GM23338 (cell line): ENCODE measurements at regions not wholly inside any gene's neighbourhood (a gene's known extent, or its start where the extent isn't known, plus 50 kb on each side); places are given as distances from the start of the nearest gene placed in this dataset.

Experiments
- ATAC-seq: fragments of 200-7000 bp; cut with Tn5 transposase; 3 replicates; pipeline ENCODE4 v1.9.1; 2020
- DNase-seq: peaks from one replicate; pipeline ENCODE4 v3.0.0-alpha.2; 2015; ENCODE audit warnings: low spot score
- H2AFZ ChIP-seq: fragments of 200-600 bp; sonication (generic); 2 replicates; pipeline ENCODE4 v1.8.0; 2016; ENCODE audit warnings: antibody characterized with exemption, mild to moderate bottlenecking, moderate library complexity
- H3F3A ChIP-seq: fragments of 200-600 bp; sonication (generic); replicated peaks from 2 replicates; pipeline ENCODE4 v1.8.0; 2017; ENCODE audit warnings: antibody characterized with exemption, mixed run types, low read depth
- H3K27ac ChIP-seq: fragments of 200-600 bp; sonication (generic); 2 replicates; pipeline ENCODE4 v1.6.1; 2016; ENCODE audit warnings: low read depth
- H3K27me3 ChIP-seq: fragments of 200-600 bp; sonication (generic); 2 replicates; pipeline ENCODE4 v1.8.0; 2016; ENCODE audit warnings: mild to moderate bottlenecking, mixed run types, moderate library complexity; ENCODE audit not compliant: insufficient read depth
- H3K36me3 ChIP-seq: fragments of 200-600 bp; sonication (generic); 2 replicates; pipeline ENCODE4 v1.8.0; 2016; ENCODE audit warnings: mild to moderate bottlenecking; ENCODE audit not compliant: insufficient read depth
- H3K4me1 ChIP-seq: fragments of 200-600 bp; sonication (generic); 2 replicates; pipeline ENCODE4 v1.8.0; 2016; ENCODE audit warnings: mild to moderate bottlenecking, moderate library complexity; ENCODE audit not compliant: insufficient read depth
- H3K4me2 ChIP-seq: fragments of 200-600 bp; sonication (generic); 2 replicates; pipeline ENCODE4 v1.7.1; 2017; ENCODE audit warnings: mixed run types
- H3K4me3 ChIP-seq: fragments of 200-600 bp; sonication (generic); 2 replicates; pipeline ENCODE4 v1.6.1; 2016; ENCODE audit warnings: mixed run types
- H3K79me2 ChIP-seq: fragments of 200-600 bp; sonication (generic); replicated peaks from 2 replicates; pipeline ENCODE4 v1.8.0; 2017; ENCODE audit warnings: mild to moderate bottlenecking; ENCODE audit not compliant: insufficient read depth
- H3K9me2 ChIP-seq: fragments of 200-600 bp; sonication (generic); 2 replicates; pipeline ENCODE4 v1.8.0; 2017; ENCODE audit not compliant: insufficient read depth
- H4K20me1 ChIP-seq: fragments of 200-600 bp; sonication (generic); replicated peaks from 2 replicates; pipeline ENCODE4 v1.8.0; 2017; ENCODE audit warnings: mild to moderate bottlenecking; ENCODE audit not compliant: insufficient read depth
- H3K27ac Mint-ChIP-seq: 2 replicates; pipeline ENCODE4 v1.8.0; 2020; ENCODE audit warnings: inconsistent platforms, mild to moderate bottlenecking, moderate library complexity, mixed read lengths
- H3K27me3 Mint-ChIP-seq: 3 replicates; pipeline ENCODE4 v1.8.0; 2022; ENCODE audit warnings: low read depth, mild to moderate bottlenecking, moderate library complexity, mixed read lengths, inconsistent platforms; ENCODE audit not compliant: insufficient read depth, poor library complexity
- H3K36me3 Mint-ChIP-seq: 3 replicates; pipeline ENCODE4 v1.8.0; 2021; ENCODE audit warnings: low read depth, mild to moderate bottlenecking, inconsistent platforms, moderate library complexity, mixed read lengths
- H3K4me1 Mint-ChIP-seq: 3 replicates; pipeline ENCODE4 v1.8.0; 2020; ENCODE audit warnings: mild to moderate bottlenecking, inconsistent platforms, mixed read lengths
- H3K4me3 Mint-ChIP-seq: 3 replicates; pipeline ENCODE4 v1.8.0; 2021; ENCODE audit warnings: moderate library complexity, mild to moderate bottlenecking, inconsistent platforms, mixed read lengths
- H3K9me3 Mint-ChIP-seq: 3 replicates; pipeline ENCODE4 v1.8.0; 2020; ENCODE audit warnings: moderate library complexity, mild to moderate bottlenecking, inconsistent platforms, mixed read lengths
- CREB1 ChIP-seq: fragments of 250-450 bp; sonication (Bioruptor Pico); IDR thresholded peaks from 2 replicates; pipeline ENCODE4 v1.5.0; 2020; ENCODE audit warnings: low read depth, mild to moderate bottlenecking, moderate library complexity
- CTCF ChIP-seq, 2 experiments: fragments of 200-600 bp in 1 of 2; sonication (generic) in 1 of 2; conservative IDR thresholded peaks; 2 replicates each; pipeline versions ENCODE4 v1.5.1 to v1.6.1; 2016 to 2017; ENCODE audit warnings: antibody characterized with exemption in 2 of 2, low read depth in 2 of 2, mild to moderate bottlenecking in 2 of 2, moderate library complexity in 1 of 2
- ETS1 ChIP-seq: IDR thresholded peaks from 2 replicates; pipeline ENCODE4 v1.6.1; 2016; ENCODE audit warnings: antibody characterized with exemption
- EZH2 ChIP-seq: fragments of 200-600 bp; sonication (generic); IDR thresholded peaks from one replicate; pipeline ENCODE4 v1.8.0; 2017; ENCODE audit warnings: antibody characterized with exemption, mild to moderate bottlenecking, low read depth; ENCODE audit not compliant: unreplicated experiment
- EZH2phosphoT487 ChIP-seq: fragments of 200-600 bp; sonication (generic); IDR thresholded peaks from one replicate; pipeline ENCODE4 v1.8.1; 2018; ENCODE audit warnings: antibody characterized with exemption; ENCODE audit not compliant: unreplicated experiment
- JUNB ChIP-seq: IDR thresholded peaks from one replicate; pipeline ENCODE4 v1.6.1; 2016; ENCODE audit warnings: antibody characterized with exemption; ENCODE audit not compliant: unreplicated experiment
- NANOG ChIP-seq: IDR thresholded peaks from 2 replicates; pipeline ENCODE4 v1.6.1; 2016; ENCODE audit warnings: antibody characterized with exemption, borderline replicate concordance
- POLR2AphosphoS5 ChIP-seq: IDR thresholded peaks from 2 replicates; pipeline ENCODE4 v1.6.1; 2016; ENCODE audit warnings: antibody characterized with exemption, low read depth
- STAT1 ChIP-seq: IDR thresholded peaks from one replicate; pipeline ENCODE4 v1.6.1; 2016; ENCODE audit warnings: antibody characterized with exemption; ENCODE audit not compliant: unreplicated experiment
- ZNF114 ChIP-seq: fragments of 250-450 bp; sonication (Bioruptor Pico); IDR thresholded peaks from 2 replicates; pipeline ENCODE4 v1.5.0; 2020; ENCODE audit warnings: mild to moderate bottlenecking, moderate library complexity
- ZNF331 ChIP-seq: fragments of 250-450 bp; sonication (Bioruptor Pico); IDR thresholded peaks from 2 replicates; pipeline ENCODE4 v1.5.0; 2020; ENCODE audit warnings: low read depth, mild to moderate bottlenecking, moderate library complexity
- ZNF462 ChIP-seq: fragments of 250-450 bp; sonication (Bioruptor Pico); IDR thresholded peaks from 2 replicates; pipeline ENCODE4 v1.5.0; 2020; ENCODE audit warnings: mild to moderate bottlenecking, moderate library complexity
- TF ChIP-seq, protein P1 (sequence below): IDR thresholded peaks from one replicate; pipeline ENCODE4 v1.6.1; 2018; ENCODE audit warnings: antibody characterized with exemption; ENCODE audit not compliant: unreplicated experiment

DNA sequence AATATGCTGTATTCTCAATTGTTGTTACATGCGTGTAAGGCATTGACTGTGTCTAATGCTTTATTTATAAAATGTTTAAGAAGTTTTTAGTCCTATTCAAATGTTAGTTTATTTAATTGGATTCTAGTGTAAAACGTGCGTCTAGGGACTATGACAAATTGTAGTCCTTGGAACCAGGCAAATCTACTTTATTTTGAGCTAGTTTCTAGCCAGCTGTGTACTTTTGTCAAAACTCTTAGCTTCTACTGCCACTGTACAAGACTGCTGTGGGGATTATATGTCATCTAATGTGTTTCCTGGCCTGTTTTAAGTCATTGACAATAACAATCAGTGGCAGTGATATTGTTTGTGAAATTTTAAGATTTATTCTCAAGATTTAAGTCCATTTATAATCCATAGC is 220.5 kb upstream of the SEMA3D start:
- Histone ChIP-seq H3K36me3 (no peaks in the 10 kb centered on the region), H3K27me3 (no peaks in the 10 kb centered on the region), H3K27ac (no peak overlapping the region), H3K4me1 (no peaks in the 10 kb centered on the region), H3F3A (no peaks in the 10 kb centered on the region), H3K79me2 (no peaks in the 10 kb centered on the region), H3K4me3 (no peak overlapping the region), H3K9me2 (no peaks in the 10 kb centered on the region), H3K4me2 (no peak overlapping the region), H2AFZ (no peak overlapping the region), H4K20me1 (no peaks in the 10 kb centered on the region)
- Mint-ChIP-seq H3K4me3 (no peak overlapping the region), H3K4me1 (peaks cover 10% of the 10 kb centered on the region; the same call in 1 of the 3 replicates), H3K27me3 (peaks cover 2% of the 10 kb centered on the region), H3K36me3 (no peaks in the 10 kb centered on the region), H3K27ac (no peak overlapping the region), H3K9me3 (no peaks in the 10 kb centered on the region)
- no peak for ATAC-seq
- no peak for DNase-seq
- TF ChIP-seq EZH2 (no peak), JUNB (no peak), CREB1 (CRISPR knock-in tag) (no peak), ZNF114 (CRISPR knock-in tag) (no peak), ZNF331 (no peak), NANOG (no peak), STAT1 (no peak), CTCF (conservative IDR thresholded peaks at IDR 0.05; ENCODE audit: low read depth in 2 of 2) (no peak), POLR2AphosphoS5 (no peak), EZH2phosphoT487 (no peak), ZNF462 (CRISPR knock-in tag) (no peak), ETS1 (no peak)
- TF ChIP-seq, protein P1, sequence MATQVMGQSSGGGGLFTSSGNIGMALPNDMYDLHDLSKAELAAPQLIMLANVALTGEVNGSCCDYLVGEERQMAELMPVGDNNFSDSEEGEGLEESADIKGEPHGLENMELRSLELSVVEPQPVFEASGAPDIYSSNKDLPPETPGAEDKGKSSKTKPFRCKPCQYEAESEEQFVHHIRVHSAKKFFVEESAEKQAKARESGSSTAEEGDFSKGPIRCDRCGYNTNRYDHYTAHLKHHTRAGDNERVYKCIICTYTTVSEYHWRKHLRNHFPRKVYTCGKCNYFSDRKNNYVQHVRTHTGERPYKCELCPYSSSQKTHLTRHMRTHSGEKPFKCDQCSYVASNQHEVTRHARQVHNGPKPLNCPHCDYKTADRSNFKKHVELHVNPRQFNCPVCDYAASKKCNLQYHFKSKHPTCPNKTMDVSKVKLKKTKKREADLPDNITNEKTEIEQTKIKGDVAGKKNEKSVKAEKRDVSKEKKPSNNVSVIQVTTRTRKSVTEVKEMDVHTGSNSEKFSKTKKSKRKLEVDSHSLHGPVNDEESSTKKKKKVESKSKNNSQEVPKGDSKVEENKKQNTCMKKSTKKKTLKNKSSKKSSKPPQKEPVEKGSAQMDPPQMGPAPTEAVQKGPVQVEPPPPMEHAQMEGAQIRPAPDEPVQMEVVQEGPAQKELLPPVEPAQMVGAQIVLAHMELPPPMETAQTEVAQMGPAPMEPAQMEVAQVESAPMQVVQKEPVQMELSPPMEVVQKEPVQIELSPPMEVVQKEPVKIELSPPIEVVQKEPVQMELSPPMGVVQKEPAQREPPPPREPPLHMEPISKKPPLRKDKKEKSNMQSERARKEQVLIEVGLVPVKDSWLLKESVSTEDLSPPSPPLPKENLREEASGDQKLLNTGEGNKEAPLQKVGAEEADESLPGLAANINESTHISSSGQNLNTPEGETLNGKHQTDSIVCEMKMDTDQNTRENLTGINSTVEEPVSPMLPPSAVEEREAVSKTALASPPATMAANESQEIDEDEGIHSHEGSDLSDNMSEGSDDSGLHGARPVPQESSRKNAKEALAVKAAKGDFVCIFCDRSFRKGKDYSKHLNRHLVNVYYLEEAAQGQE, result no peak
